T-cell (primary cell): ENCODE measurements at regions not wholly inside any gene's neighbourhood (a gene's known extent, or its start where the extent isn't known, plus 50 kb on each side); places are given as distances from the start of the nearest gene placed in this dataset.
"Not testable (repeated sequence)": the region's sequence is repeated elsewhere in the genome, so short reads cannot be mapped to it uniquely, and the experiment has no call there.

ENCODE experiments used
- ATAC-seq, 4 experiments: fragments of 200-7000 bp in 3 of 4; fragments of 150-1000 bp in 1 of 4; cut with Tn5 transposase; replicated peaks in 1 of 4; 1 replicate in 3 of 4; 2 replicates in 1 of 4; pipeline ENCODE4 v1.10.0; 2021; ENCODE audit warnings: moderate library complexity in 3 of 4, mild to moderate bottlenecking in 2 of 4, moderate number of reproducible peaks in 1 of 4
- CTCF ChIA-PET, 2 donors: fragments of 300-600 bp; sonication (Branson Sonifier 250); formaldehyde crosslinking; loops; one replicate each; lab custom pipeline; 2022; ENCODE audit warnings: antibody characterized with exemption in 2 of 2; lab: Charles Lee
- POLR2A ChIA-PET, 2 donors: fragments of 300-600 bp; sonication (Branson Sonifier 250); formaldehyde crosslinking; loops; one replicate each; lab custom pipeline; 2022; ENCODE audit warnings: antibody characterized with exemption in 2 of 2; lab: Charles Lee
- DNase-seq, 35 experiments: peaks; one replicate each; pipeline versions ENCODE4 v3.0.0 to v3.0.0-alpha.2; 2013 to 2023
- H3K27ac ChIP-seq: one replicate; pipeline ENCODE4 v1.5.1; 2013; ENCODE audit warnings: low read length
- H3K27me3 ChIP-seq, 2 experiments: replicated peaks in 1 of 2; 1 replicate in 1 of 2; 2 replicates in 1 of 2; pipeline versions ENCODE4 v1.6.1 to v1.7.0; 2013; ENCODE audit warnings: low read length in 1 of 2, mixed read lengths in 1 of 2; ENCODE audit not compliant: control insufficient read depth in 2 of 2, insufficient read depth in 2 of 2; ENCODE audit errors: extremely low read depth in 1 of 2
- H3K36me3 ChIP-seq, 2 donors: 1 replicate in 1 of 2; 2 replicates in 1 of 2; pipeline versions ENCODE4 v1.6.1 to v1.7.0; 2013; ENCODE audit warnings: low read length in 1 of 2; ENCODE audit not compliant: control insufficient read depth in 2 of 2, insufficient read depth in 1 of 2; ENCODE audit errors: extremely low read depth in 1 of 2
- H3K4me1 ChIP-seq, 2 experiments: 1 replicate in 1 of 2; 2 replicates in 1 of 2; pipeline versions ENCODE4 v1.6.1 to v1.7.0; 2013; ENCODE audit warnings: low read length in 2 of 2, mixed read lengths in 1 of 2; ENCODE audit not compliant: insufficient read depth in 2 of 2, control insufficient read depth in 1 of 2; ENCODE audit errors: extremely low read depth in 1 of 2
- H3K4me3 ChIP-seq, 2 donors: 1 replicate in 1 of 2; 2 replicates in 1 of 2; pipeline versions ENCODE4 v1.5.1 to v1.7.0; 2013; ENCODE audit warnings: mild to moderate bottlenecking in 2 of 2, low read length in 1 of 2, moderate library complexity in 1 of 2; ENCODE audit not compliant: control insufficient read depth in 1 of 2; ENCODE audit errors: extremely low read depth in 1 of 2
- H3K9me3 ChIP-seq: 2 replicates; pipeline ENCODE4 v1.7.0; 2013
- H3K27ac Mint-ChIP-seq, 2 donors: one replicate each; pipeline ENCODE4 v1.8.0; 2020 to 2021; ENCODE audit warnings: mild to moderate bottlenecking in 2 of 2, mixed read lengths in 2 of 2
- H3K27me3 Mint-ChIP-seq, 2 donors: one replicate each; pipeline ENCODE4 v1.8.0; 2021 to 2022; ENCODE audit warnings: mixed read lengths in 2 of 2
- H3K36me3 Mint-ChIP-seq: one replicate; pipeline ENCODE4 v1.8.0; 2021; ENCODE audit warnings: mixed read lengths
- H3K4me1 Mint-ChIP-seq, 3 donors: one replicate each; pipeline ENCODE4 v1.8.0; 2020 to 2022; ENCODE audit warnings: mixed read lengths in 3 of 3, mild to moderate bottlenecking in 1 of 3
- H3K4me3 Mint-ChIP-seq, 3 donors: one replicate each; pipeline ENCODE4 v1.8.0; 2020 to 2022; ENCODE audit warnings: mild to moderate bottlenecking in 3 of 3, mixed read lengths in 3 of 3, moderate library complexity in 3 of 3
- H3K9me3 Mint-ChIP-seq, 3 donors: one replicate each; pipeline ENCODE4 v1.8.0; 2020 to 2022; ENCODE audit warnings: mixed read lengths in 3 of 3
- WGBS: methylation state at CpG from one replicate; pipeline ENCODE4 v1.1.5; 2013; ENCODE audit warnings: missing lambda C conversion rate; ENCODE audit not compliant: insufficient coverage; 5-methylcytosine and 5-hydroxymethylcytosine counted together

DNA sequence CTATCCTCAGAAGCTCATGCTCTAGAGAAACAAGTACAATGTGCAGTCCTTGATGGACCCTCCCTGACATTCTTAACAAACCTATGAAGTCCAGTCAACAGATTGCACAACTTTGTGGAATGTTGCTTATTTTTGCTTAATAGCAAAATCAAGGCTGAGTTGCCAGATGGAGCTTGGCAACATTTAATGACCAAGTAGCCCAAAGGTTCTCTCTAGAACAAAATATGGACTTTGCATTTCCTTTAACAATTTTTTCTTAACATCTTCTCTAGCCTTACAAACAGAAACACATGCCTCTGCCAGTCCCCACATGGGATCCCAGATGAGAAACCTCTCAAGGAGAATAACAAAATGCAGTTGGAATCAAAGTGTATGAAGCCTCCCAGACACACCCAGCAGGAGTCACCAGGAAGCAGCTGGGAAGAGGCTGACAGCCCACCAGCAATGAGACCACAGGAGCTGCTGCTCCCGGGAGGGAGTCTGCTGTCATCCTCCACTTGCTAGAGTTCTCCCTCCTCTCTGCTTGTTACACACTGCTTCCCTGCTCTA is 422.5 kb upstream of the CDIN1 start:
- no peaks in the 10 kb centered on the region for H3K36me3 ChIP-seq
- H3K27me3 ChIP-seq, result no peaks in the 10 kb centered on the region
- no peak for ATAC-seq
- H3K4me3 ChIP-seq, result no peak overlapping the region
- H3K27ac ChIP-seq, result no peak overlapping the region
- H3K4me3 Mint-ChIP-seq, result no peak overlapping the region
- POLR2A ChIA-PET, result no interaction called here
- WGBS, result 60% methylated on average over 1 of the region's 1 CpG
- H3K4me1 ChIP-seq, result no peaks in the 10 kb centered on the region
- no peaks in the 10 kb centered on the region for H3K4me1 Mint-ChIP-seq
- peaks cover 3 to 14% (median 5%) of the 10 kb centered on the region in 3 donors for H3K9me3 Mint-ChIP-seq
- no peaks in the 10 kb centered on the region for H3K27me3 Mint-ChIP-seq
- no peaks in the 10 kb centered on the region for H3K36me3 Mint-ChIP-seq
- CTCF ChIA-PET, result no interaction called here
- H3K9me3 ChIP-seq, result no peaks in the 10 kb centered on the region
- H3K27ac Mint-ChIP-seq, result no peak overlapping the region
- no peak for DNase-seq

DNA sequence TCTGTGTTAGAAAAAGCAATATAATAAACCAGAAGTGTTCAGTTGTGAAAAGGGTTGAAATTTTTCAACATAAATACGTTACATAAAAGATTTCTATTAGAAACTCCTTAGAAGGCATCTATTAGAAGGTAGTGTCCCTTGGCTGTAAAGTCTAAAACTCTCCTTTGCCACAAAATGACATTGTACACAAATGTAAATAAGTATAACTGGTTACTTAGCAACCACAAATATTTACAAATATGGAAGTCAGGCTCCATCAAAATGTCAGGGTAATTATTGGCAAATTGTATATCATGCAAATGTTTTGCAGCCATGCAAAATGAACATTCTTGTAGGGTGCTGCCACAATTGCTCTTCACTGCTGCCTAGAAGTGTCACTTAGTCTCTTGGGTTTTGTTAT is 419.1 kb upstream of the CDIN1 start:
- POLR2A ChIA-PET, result no interaction called here
- WGBS, result no CpG with 5 or more reads among the region's 1 CpG
- H3K36me3 ChIP-seq, result no peaks in the 10 kb centered on the region

DNA sequence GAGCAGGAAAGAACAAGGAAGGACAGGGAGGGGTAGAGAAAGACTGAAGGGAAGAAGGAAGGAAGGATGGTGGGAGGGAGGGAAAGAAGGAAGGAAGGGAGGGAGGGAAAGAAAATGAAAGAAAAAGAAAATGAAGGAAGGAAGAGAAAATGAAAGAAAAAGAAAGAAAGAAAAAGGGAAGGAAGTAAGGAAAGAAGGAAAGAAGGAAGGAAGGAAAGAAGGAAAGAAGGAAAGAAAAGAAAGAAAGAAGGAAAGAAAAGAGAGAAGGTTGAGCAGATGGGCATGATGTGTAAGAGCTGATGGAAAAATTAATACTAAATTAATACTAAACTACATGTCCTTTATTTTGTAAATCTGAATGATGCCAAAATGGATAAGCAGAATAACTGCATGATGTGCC is 418.3 kb upstream of the CDIN1 start:
- ChIA-PET POLR2A (no interaction called here), CTCF (no interaction called here)
- ATAC-seq, result no peak
- Mint-ChIP-seq H3K9me3 (peaks cover 5 to 27% (median 8%) of the 10 kb centered on the region in 3 donors), H3K4me3 (no peak overlapping the region), H3K27me3 (no peaks in the 10 kb centered on the region), H3K4me1 (no peaks in the 10 kb centered on the region), H3K36me3 (no peaks in the 10 kb centered on the region), H3K27ac (no peak overlapping the region)
- no peak for DNase-seq
- no peaks in the 10 kb centered on the region for H3K27me3 ChIP-seq
- no peaks in the 10 kb centered on the region for H3K4me1 ChIP-seq
- no peak overlapping the region for H3K4me3 ChIP-seq
- no peaks in the 10 kb centered on the region for H3K36me3 ChIP-seq
- H3K27ac ChIP-seq, result no peak overlapping the region
- H3K9me3 ChIP-seq, result no peaks in the 10 kb centered on the region

More for the DNA sequence above, 419.1 kb upstream of the CDIN1 start:
- DNase-seq, result no peak
- Histone ChIP-seq H3K4me1 (no peaks in the 10 kb centered on the region), H3K9me3 (no peaks in the 10 kb centered on the region), H3K4me3 (no peak overlapping the region), H3K27me3 (no peaks in the 10 kb centered on the region), H3K27ac (no peak overlapping the region)
- H3K9me3 Mint-ChIP-seq, result peaks cover 2 to 19% (median 8%) of the 10 kb centered on the region in 3 donors
- H3K27ac Mint-ChIP-seq, result no peak overlapping the region
- no peak overlapping the region for H3K4me3 Mint-ChIP-seq
- ATAC-seq, result no peak
- CTCF ChIA-PET, result no interaction called here
- no peaks in the 10 kb centered on the region for H3K27me3 Mint-ChIP-seq
- H3K36me3 Mint-ChIP-seq, result no peaks in the 10 kb centered on the region
- H3K4me1 Mint-ChIP-seq, result no peaks in the 10 kb centered on the region

DNA sequence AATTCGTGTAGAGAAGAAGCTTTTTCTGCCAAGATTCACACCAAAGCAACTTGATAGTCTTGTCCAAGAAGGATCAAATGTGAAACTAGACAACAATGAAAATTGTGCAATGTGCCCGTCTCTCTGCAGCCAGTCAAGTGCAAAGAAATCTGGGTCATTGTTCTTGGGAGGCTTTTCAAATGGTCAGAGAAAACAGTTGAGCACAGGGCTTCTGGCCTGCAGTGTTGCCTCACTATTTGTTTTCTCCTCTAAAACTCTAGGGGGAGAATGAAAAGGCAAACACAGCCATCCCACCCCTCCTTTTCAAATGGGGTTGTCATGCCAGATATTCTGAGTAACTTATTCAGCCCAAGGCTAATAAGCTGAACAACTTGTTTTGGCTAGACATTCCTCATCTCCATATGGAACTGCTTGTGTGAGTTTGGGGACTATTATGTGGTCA is 417.6 kb upstream of the CDIN1 start:
- WGBS, result 83% methylated on average over 1 of the region's 2 CpGs
- DNase-seq, result no peak
- ChIA-PET CTCF (no interaction called here), POLR2A (no interaction called here)
- Mint-ChIP-seq H3K9me3 (peaks cover 5 to 30% (median 8%) of the 10 kb centered on the region in 3 donors), H3K4me3 (no peak overlapping the region), H3K27me3 (no peaks in the 10 kb centered on the region), H3K27ac (no peak overlapping the region), H3K36me3 (no peaks in the 10 kb centered on the region), H3K4me1 (no peaks in the 10 kb centered on the region)
- Histone ChIP-seq H3K27ac (no peak overlapping the region), H3K27me3 (no peaks in the 10 kb centered on the region), H3K9me3 (no peaks in the 10 kb centered on the region), H3K36me3 (no peaks in the 10 kb centered on the region), H3K4me1 (no peaks in the 10 kb centered on the region), H3K4me3 (no peak overlapping the region)
- no peak for ATAC-seq

DNA sequence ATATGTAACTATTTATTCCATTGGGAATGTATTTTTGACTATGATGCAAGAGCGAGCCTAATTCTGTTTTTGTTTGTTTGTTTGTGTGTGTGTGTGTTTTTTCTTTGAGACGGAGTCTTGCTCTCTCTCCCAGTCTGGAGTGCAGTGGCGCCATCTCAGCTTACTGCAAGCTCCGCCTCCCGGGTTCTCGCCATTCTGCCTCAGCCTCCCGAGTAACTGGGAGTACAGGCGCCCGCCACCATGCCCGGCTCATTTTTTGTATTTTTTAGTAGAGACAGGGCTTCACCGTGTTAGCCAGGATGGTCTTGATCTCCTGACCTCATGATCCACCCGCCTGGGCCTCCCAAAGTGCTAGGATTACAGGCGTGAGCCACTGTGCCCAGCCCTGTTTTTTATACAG is 415.4 kb upstream of the CDIN1 start:
- H3K27me3 Mint-ChIP-seq, H3K27me3 ChIP-seq, CTCF ChIA-PET, H3K9me3 ChIP-seq, H3K4me1 ChIP-seq, H3K36me3 Mint-ChIP-seq, H3K27ac Mint-ChIP-seq, ATAC-seq, H3K4me1 Mint-ChIP-seq, H3K4me3 ChIP-seq, DNase-seq, H3K36me3 ChIP-seq, H3K4me3 Mint-ChIP-seq, POLR2A ChIA-PET, H3K27ac ChIP-seq: not testable (repeated sequence)
- 95% methylated on average over 10 of the region's 13 CpGs for WGBS
- H3K9me3 Mint-ChIP-seq, result peaks cover 3 to 19% (median 8%) of the 10 kb centered on the region in 3 donors

DNA sequence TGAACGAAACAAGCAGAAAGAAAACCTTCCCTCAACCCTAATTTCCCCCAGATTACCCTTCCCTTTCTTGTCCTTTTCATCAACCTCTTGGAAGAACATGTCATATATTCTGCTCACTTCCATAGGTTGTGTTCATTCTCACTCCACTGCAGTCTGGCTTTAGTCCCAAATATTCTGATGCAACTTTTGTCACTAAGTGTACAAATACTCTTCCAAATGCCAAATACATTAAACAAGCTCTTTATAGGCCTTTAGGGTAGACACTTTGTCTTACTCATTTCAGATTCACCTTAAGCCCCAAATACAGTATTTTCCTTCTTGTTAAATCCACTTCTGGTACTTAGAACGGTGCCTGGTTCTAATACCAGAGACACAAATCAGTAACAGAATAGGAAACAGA is 406.5 kb upstream of the CDIN1 start:
- ChIA-PET CTCF (no interaction called here), POLR2A (no interaction called here)
- Histone ChIP-seq H3K4me3 (no peak overlapping the region), H3K36me3 (no peaks in the 10 kb centered on the region), H3K9me3 (no peaks in the 10 kb centered on the region), H3K27ac (no peak overlapping the region), H3K27me3 (no peaks in the 10 kb centered on the region), H3K4me1 (no peaks in the 10 kb centered on the region)
- H3K4me1 Mint-ChIP-seq, result no peaks in the 10 kb centered on the region
- 17% methylated on average over 1 of the region's 2 CpGs for WGBS
- peaks cover 0 to 3% (median 0%) of the 10 kb centered on the region in 3 donors for H3K9me3 Mint-ChIP-seq
- DNase-seq, result no peak
- no peak overlapping the region for H3K27ac Mint-ChIP-seq
- no peak overlapping the region for H3K4me3 Mint-ChIP-seq
- no peaks in the 10 kb centered on the region for H3K36me3 Mint-ChIP-seq
- no peak for ATAC-seq
- H3K27me3 Mint-ChIP-seq, result no peaks in the 10 kb centered on the region

DNA sequence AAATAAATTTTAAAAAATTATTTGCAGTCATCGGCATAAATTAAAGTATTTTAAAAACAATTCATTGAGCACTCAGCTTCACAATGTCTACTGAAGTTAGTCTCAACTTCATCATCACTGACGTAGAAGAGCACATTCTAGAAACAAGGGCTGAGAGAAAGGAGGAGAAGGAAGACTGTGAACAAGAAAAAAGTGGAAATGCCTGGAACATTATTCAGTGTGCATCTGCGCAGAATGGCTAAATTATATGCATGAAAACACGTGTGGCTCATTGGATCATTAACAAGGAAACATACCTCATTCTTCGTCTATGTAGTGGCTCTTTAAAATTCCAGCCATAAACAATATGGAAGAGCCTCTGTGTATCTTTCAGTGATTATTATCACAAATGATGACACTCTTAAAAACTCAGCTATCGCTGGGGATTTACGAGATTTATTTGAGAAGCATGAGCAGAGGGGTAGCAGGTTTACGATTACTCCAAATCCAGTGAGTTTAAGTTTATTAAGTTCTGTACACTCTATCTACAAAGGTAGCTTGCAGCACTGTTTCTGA is 404.2 kb upstream of the CDIN1 start:
- WGBS, result 80% methylated on average over 1 of the region's 8 CpGs
- no peak overlapping the region for H3K4me3 Mint-ChIP-seq
- H3K36me3 ChIP-seq, result no peaks in the 10 kb centered on the region
- no peaks in the 10 kb centered on the region for H3K9me3 Mint-ChIP-seq
- no peak overlapping the region for H3K27ac Mint-ChIP-seq
- CTCF ChIA-PET, result no interaction called here
- H3K4me1 ChIP-seq, result no peaks in the 10 kb centered on the region
- no peak for DNase-seq
- no peak for ATAC-seq
- no peaks in the 10 kb centered on the region for H3K9me3 ChIP-seq
- no peaks in the 10 kb centered on the region for H3K27me3 ChIP-seq
- no peak overlapping the region for H3K27ac ChIP-seq
- H3K27me3 Mint-ChIP-seq, result no peaks in the 10 kb centered on the region
- H3K4me3 ChIP-seq, result no peak overlapping the region
- no peaks in the 10 kb centered on the region for H3K4me1 Mint-ChIP-seq
- no peaks in the 10 kb centered on the region for H3K36me3 Mint-ChIP-seq
- POLR2A ChIA-PET, result no interaction called here
